GM13976 (cell line): ENCODE measurements at regions not wholly inside any gene's neighbourhood (a gene's known extent, or its start where the extent isn't known, plus 50 kb on each side); places are given as distances from the start of the nearest gene placed in this dataset.
"Not testable (repeated sequence)": the region's sequence is repeated elsewhere in the genome, so short reads cannot be mapped to it uniquely, and the experiment has no call there.

ENCODE experiments used
- DNase-seq: peaks from one replicate; pipeline ENCODE4 v3.0.0; 2012; ENCODE audit warnings: low spot score
- CTCF ChIP-seq: IDR thresholded peaks from 2 replicates; pipeline ENCODE4 v1.5.1; 2012; ENCODE audit warnings: borderline replicate concordance, mild to moderate bottlenecking; ENCODE audit not compliant: insufficient read depth; ENCODE audit errors: extremely low read depth, missing control alignments, control extremely low read depth
- in situ Hi-C: fragments of 300-500 bp; cut with MboI; formaldehyde crosslinking; loops from one replicate; pipeline ENCODE4 v1.12.0; 2022; ENCODE audit warnings: low sequenced_read_pairs, mixed read lengths, inconsistent platforms; ENCODE audit not compliant: unreplicated experiment

- DNase-seq = no peak
- in situ Hi-C loops = no loop called here
- no peak for TF ChIP-seq CTCF
These were observed 72.4 kb upstream of the USPL1 start for GRCh38 chr13:30545320-30545719.

GRCh38 chr13:30548046-30548445 lies 69.7 kb upstream of the USPL1 start:
- DNase-seq, in situ Hi-C loops: not testable (repeated sequence)

DNA sequence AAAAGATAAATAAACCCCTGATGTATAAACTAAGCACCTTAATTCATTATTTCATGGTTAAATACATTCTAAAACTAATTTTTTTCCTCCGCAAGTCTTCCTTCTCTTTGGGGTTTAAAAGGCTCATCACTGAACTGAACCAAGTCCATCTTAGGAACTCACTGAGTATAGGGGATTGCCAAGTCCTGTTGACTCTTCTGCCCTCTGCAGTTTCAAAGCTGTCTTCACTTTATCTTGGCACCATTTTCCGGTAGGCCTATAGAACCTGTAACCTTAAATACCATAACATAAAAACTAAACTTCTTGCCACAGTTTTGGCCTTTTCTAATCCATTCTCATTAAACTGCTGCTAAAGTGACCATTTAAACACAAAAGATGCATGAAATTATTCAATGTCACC lies 66.5 kb upstream of the USPL1 start:
- peak; percentile 49 for DNase-seq
- in situ Hi-C loops = no loop called here
- peak; percentile 33 for TF ChIP-seq CTCF

DNA sequence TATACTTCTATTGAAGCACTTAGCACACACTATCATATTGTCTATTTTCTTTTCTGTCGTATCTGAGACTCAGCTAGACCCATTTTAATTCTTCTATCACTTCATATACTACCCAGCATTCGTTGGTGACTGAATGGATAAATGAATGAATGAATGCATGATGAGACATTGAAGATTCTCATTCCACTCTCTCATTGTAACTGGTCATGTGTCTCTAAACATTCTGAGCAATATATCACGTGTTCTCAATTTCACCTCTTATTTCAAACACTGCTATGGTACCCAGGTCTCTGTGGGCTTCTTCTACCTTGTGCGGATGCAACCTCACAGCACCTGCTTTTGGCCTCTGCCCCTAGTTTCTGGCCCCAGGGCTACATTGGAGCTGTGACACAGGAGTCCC lies 65.2 kb upstream of the USPL1 start:
- in situ Hi-C loops = no loop called here
- no peak for TF ChIP-seq CTCF
- DNase-seq = no peak

DNA sequence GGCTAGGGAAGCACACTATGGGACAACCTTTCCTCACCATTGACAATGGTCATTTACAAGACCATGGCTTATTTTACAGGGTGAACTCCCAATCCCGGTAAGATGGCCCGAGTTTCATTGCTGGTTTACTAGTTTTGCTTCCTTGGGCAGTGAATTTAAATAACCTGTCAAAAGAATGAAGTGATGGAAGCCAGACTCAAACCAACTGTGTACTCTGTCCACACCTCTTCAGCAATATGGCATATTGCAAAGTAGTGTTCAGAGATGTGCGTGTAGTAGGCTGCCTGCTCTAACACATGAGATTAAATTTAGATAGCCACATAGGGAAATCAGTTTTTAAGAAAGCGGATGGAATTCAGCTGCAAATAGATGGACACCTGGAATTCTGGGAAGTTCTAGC lies 58.4 kb upstream of the USPL1 start:
- in situ Hi-C loops = no loop called here
- DNase-seq = no peak
- TF ChIP-seq CTCF = no peak

- DNase-seq = no peak
- in situ Hi-C loops = no loop called here
- no peak for TF ChIP-seq CTCF
These were observed 57.5 kb upstream of the USPL1 start for GRCh38 chr13:30560212-30560611.

GRCh38 chr13:30561511-30561910 lies 56.2 kb upstream of the USPL1 start:
- in situ Hi-C loops = no loop called here
- no peak for DNase-seq
- no peak for TF ChIP-seq CTCF
